ENCODE measurements at regions not wholly inside any gene's neighbourhood (a gene's known extent, or its start where the extent isn't known, plus 50 kb on each side); places are given as distances from the start of the nearest gene placed in this dataset.
"Not testable (repeated sequence)": the region's sequence is repeated elsewhere in the genome, so short reads cannot be mapped to it uniquely, and the experiment has no call there.

DNA sequence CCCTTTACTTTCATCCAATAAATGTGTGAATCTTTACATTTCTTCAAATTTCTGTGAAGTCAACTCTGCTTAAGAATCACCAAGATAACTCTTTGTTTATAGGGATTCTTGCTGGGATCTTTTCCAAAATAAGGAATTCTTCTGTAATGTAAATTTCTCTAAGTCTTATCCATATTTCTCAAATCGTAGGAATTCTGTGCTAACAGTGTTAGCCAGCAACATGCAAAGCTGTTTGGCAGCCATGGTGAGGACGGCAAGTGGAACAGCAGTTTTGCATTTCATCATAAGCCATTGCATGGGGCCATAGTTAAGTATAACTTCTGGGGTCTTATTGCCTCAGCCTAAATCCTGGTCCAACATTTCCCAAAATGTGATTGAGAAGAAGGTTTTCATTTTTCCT is 310.5 kb upstream of the PRR16 start:
- no peak for DNase-seq

DNA sequence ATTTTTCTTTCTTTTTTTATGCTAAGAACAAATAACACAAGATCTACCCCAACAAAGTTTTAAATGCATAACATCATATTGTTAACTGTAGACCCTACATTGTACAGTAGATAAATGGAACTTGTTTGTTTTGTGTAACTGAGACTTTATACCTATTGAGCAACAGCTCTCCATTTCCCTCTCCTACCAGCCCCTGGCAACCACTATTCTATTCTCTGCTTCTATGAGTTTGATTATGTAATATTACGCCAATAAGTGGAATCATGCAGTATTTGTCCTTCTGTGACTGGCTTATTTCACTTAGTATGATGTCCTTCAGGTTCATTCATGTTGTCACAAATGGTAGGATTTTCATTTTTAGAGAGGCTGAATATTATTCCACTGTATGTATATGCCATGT is 308.2 kb upstream of the PRR16 start:
- DNase-seq: no peak

DNA sequence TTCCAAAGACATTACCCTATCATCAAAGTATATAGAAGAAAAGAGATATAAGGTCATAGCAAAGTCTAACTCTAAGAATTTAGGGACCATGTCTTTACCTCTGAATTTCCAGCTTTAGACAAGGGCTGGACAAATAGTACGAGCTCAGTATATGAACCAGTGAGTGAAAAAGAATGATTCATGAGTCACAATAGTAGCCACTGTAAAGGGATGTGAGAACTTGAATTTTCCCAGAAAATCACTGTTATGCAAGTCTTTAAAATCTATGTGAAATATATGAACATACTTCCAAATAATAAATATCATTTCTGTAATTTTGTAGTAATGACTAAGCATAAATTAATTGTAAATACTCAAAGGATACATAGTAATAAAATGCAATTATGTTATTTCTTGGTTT is 305.9 kb upstream of the PRR16 start:
- no peak for DNase-seq

DNA sequence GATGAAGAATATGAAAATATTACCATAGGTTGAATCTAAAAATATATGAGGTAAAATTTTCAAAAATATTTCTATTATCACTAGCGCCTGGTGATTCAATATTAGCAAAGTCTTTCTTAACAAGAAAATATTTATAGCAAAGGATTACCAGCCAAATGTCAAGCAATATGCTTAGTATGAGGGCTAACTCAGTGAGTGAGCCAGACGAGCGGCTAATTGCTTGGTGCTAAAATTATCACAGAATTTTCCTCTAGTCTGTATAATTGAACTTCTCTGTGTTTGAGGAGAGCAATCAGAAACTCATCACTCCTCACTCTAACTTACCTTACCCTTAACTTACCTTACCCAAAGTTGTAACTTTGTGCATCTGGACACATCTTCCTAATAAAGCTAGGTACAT is 304.9 kb upstream of the PRR16 start:
- DNase-seq: no peak

DNA sequence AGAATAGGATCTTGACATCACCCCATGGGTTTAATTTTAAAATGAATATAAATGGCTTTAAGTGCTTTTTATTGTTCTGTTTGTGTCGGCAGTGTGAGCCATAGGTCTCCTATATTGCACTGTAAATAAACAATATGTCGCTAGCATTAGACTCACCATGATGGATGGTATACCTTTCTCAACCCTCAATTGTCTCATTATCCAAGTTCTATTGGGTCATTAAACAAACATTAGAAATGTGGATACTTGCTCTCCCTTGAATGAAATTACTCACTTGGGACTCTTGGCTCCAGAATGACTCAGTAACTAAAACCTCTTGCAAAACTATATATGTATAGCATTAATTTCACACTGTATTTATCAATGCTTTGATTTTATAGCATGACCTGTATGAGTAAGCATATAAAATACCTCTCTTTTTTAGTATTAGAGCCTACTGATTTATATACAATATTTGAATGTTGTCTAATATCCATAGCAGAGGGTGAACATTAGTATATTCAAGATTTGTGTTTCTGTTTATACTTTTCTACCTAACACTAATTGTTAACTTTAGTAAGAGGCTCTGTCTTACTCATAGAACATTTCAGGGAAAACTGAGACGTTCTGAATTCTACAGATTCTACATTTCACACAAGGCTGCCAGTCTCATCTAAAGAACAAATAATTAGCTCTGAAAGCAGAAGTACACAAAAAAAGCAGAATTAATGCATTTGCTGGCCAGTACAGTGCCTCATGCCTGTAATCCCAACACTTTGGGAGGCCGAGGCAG is 303.8 kb upstream of the PRR16 start:
- no peak for DNase-seq

DNA sequence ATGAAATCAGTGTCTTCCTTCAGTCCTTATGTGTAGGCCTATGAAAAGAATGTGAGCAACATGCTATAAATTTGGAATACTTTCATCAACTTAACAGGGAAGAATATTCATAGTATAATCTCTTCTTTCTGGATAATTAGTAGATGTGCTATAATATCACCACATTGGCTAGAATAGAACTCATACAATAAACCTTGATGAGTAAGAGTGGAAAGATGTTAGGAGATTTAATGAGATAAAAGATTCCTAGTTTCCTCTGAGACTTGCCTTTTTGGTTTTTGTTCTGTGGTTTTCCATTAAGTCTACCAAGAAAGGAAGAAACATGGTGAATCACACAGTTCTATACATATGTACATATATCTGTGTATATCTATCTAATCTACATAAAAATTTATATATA is 301.8 kb upstream of the PRR16 start:
- DNase-seq: no peak

DNA sequence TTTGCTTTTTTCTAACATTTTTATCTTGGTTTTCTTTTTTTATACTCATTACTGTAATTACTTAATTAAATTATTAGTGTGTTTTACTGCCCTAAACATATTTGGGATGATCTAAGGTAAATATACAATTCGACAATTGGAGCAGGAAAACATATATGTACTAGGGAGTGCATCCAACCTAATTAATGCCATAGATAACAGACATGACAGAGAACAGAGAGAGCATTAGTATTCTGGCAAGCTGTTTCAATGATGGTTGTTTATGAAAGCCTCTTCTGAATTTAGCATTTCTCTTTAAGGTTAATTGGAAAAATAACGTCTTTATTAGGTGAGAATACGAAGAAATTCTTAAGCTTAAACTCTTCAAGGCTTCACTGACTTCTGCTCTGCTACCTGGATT is 300.1 kb upstream of the PRR16 start:
- no peak for DNase-seq

DNA sequence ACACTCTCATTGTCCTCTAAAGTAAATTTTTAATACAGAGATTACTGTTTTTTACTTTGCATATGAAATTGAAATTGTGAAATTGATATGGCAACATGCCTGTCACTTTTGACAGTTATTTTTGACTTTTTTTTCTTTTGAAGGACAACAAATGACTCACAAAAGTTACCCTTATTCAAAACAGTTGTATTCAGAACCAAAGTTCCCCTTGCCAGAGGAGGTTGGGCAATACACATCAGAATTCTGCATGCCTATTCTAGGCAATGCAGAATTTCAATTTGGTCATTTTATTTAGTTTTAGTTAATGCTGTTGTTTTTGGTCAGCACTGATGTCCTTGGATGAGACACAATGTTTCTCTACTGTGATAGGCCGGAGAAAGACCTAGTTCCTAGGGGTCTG is 299.1 kb upstream of the PRR16 start:
- no peak for DNase-seq

DNA sequence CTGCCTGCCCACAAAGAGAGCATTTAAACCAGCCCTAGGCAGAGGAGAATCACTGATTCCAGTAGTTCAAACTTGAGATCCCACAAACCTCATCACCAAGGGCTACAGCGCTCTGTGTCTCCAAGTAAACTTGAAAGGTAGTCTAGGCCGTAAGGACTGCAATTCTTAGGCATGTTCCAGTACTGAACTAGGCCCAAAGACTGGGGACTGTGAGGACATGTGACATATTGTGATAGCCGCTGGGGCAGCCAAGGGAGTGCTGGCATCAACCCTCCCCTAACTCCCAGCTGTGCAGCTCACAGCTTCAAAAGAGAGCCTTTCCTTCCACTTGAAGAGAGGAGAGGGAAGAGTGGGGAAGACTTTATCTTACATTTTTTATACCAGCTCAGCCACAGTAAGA is 291.0 kb upstream of the PRR16 start:
- DNase-seq: no peak

DNA sequence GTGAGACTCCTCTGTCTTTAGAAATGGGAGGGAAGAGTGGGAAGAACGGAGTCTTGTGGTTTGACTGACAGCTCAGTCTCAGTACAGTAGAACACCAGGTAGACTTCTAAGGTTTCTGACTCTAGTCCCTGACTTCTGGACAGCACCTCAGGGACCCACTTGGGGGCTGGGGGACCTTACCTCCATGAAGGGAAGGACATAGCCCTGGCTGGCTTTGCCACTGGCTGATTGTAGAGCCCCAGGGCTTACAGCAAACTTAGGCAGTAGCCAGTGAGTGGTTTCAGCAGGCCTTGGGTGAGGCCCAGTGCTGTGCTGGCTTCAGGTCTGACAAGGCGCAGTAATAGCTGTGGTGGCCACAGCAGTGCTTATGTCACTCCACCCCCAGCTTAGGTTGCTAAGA is 290.0 kb upstream of the PRR16 start:
- DNase-seq: no peak

DNA sequence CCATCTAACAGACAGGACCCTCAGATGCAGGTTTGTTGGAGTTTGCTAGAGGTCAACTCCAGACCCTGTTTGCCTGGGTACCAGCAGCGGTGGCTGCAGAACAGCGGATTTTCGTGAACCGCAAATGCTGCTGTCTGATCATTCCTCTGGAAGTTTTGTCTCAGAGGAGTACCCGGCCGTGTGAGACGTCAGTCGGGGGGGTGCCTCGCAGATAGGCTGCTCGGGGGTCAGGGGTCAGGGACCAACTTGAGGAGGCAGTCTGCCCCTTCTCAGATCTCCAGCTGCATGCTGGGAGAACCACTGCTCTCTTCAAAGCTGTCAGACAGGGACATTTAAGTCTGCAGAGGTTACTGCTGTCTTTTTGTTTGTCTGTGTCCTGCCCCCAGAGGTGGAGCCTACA is 282.9 kb upstream of the PRR16 start:
- not testable (repeated sequence) for DNase-seq

DNA sequence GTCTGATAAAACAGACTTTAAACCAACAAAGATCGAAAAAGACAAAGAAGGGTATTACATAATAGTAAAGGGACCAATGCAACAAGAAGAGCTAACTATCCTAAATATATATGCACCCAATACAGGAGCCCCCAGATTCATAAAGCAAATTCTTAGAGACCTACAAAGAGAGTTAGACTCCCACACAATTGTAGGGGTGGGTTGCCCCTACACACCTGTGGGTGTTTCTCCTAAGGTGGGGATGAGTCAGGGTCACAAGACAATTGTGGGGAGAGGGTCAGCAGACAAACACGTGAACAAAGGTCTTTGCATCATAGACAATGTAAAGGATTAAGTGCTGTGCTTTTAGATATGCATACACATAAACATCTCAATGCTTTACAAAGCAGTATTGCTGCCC is 269.4 kb upstream of the PRR16 start:
- DNase-seq: not testable (repeated sequence)

DNA sequence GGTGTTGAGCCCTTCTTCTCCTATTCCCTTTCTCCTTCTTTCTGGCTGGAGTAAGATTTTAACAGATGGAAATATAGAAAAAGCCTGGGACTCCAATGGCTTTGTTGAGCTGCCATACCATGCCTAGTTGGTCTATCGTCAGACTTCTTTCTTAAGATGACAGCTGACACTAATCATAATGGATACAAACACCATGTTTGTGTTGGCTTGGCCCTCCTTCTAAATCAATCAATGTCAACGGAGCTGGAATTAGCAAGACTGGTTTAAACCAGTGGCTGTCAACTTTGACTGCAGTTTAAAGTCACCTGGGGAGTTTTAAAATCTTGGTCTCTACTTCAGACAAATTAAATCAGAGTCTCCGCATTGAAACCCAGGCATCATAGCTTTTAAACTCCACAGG is 264.5 kb upstream of the PRR16 start:
- no peak for DNase-seq

DNA sequence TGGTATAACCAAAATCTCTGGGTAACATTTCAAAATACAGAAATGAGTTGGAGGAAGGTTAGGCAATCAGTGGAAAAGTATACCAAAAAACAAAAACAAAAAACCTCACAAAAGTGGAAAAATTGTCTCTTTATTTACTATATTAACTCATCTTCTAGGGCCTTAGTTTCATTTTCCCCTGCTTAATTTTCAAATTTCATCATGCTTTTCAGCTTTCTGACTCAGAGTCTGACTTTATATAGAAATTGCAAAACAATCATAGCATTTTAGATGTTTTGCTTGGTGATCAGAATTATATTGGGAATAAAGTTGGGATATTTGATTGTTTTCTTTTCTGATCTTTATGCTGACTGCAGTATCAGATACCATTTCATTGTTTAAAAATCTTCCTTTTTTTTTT is 257.0 kb upstream of the PRR16 start:
- no peak for DNase-seq

DNA sequence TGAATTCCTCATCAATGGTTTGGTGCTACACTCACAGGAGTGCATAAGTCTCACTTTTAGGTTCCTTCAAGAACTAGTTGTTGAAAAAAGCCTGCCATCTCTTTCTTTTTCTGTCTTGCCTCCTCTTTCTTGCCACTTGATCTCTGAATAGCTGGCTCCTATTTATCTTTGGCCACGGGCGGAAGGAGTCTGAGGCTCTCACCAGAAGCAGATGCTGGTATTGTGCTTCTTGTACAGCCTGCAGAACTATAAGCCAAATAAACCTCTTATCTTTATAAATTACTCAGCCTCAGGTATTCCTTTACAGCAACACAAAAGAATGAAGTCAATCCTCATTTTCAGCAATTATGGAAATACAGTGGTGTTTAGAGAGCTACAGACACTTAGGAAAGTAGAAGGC is 247.1 kb upstream of the PRR16 start:
- DNase-seq: no peak

DNA sequence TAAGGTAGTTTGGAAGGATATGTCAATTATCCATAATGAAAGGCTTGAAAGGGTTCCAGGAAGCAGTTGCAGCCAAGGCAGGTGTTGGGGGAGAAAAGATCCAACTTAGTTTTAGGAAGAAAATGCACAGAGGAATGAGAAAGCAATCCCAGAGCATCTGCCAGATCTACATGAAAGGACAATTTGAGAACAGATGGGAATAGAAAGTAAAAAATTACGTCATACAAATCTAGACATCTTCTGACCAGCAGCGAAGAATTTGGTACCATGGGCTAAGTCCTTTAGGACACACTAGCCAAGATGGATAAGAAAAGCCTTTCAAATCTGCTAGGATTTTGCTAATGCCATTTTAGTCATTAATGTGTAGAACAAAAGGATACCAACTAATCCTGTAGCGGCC is 244.1 kb upstream of the PRR16 start:
- no peak for DNase-seq

DNA sequence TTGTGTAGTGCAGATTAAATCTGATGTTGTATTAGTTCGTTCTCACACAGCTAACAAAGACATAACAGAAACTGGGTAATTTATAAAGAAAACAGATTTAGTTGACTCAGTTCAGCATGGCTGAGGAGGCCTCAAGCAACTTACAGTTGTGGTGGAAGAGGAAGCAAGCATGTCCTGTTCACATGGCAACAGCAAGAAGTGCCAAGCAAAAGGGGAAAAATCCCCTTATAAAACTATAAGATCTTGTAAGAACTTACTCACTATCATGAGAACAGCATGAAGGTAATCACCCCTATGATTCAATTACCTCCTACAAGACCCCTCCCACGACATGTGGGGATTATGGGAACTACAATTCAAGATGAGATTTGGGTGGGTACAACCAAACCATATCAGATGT is 238.6 kb upstream of the PRR16 start:
- no peak for DNase-seq

DNA sequence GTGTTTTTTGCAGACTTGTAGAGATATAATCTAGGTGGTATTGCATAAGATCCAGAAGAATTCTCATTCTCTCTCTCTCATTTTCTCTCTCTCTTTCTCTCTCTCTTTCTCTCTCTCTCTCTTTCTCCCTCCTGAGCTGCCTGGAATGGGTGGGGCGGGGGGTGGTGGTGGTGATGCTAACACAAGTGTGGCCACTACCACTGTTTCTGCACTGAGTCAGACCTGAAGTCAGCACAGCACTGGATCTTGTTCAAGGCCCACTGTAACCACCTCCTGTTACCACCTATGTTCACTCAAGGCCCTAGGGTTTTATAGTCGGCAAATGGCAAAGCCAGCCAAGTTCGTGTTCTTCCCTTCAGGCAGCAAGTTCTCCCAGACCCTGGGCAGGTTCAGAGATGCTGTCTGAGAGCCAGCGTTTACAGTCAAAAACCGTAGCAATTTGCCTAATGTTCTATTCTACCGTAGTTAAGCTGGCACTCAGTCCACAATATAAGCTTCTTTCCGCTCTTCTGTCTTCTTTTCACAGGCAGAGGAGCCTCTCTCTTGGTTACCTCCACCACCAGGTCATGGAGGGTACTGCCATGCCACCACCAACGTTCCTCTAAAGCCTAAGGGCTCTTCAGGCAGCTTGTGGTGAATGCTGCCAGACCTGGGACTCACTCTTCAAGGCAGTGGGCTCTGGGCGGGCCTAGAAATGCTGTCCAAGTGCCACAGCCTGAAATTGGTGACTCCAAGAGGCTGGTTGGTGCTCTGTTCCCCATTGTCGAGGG is 235.7 kb upstream of the PRR16 start:
- no peak for DNase-seq

DNA sequence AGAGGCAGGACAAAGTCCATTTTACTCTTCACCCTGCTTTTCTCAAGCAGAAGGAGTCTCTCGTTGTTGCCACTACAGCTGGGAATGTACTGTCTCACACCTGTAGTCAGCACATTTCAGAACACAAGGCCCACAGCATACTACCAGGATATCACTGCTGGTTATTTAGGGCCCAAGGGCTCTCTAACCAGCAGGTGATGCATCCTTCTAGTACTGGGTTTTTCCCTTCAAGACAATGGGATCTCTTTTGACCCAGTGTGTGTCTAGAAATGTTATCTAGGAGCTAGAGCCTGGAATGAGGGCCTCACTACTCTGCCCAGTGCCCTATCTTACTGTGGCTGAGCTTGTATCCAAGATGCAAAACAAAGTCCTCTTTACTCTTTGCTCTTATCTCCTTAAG is 235.1 kb upstream of the PRR16 start:
- DNase-seq: no peak

DNA sequence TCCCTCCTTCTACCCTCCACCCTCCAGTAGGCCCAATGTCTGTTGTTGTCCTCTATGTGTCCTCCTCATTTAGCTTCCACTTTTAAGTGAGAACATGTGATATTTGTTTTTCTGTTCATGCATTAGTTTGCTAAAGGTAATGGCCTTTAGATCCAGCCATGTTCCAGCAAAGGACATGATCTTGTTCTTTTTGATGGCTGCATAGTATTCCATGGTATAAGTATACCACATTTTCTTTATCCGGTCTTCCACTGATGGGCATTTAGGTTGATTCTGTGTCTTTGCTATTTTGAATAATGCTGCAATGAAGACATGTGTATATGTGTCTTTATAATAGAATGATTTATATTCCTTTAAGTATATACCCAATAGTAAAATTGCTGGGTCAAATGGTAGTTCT is 232.5 kb upstream of the PRR16 start:
- no peak for DNase-seq

DNA sequence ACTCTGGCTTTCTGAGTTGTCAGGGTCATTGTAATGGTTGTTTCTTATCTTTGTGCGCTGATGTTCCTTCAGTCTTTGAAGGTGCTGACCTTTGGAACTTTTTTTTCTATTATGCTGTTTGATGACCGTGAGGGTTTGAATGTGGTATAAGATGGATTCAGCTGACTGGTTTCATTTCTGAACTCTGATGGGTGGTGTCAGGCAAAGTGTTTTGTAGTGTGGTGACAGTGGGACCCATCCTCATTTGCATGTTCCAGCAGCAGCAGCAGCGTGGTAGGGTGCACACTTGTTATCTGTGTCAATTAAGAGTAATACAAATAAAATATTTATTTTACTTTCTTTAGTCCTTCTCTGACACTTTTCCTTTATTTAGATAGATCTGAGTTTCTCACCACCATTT is 227.7 kb upstream of the PRR16 start:
- no peak for DNase-seq

DNA sequence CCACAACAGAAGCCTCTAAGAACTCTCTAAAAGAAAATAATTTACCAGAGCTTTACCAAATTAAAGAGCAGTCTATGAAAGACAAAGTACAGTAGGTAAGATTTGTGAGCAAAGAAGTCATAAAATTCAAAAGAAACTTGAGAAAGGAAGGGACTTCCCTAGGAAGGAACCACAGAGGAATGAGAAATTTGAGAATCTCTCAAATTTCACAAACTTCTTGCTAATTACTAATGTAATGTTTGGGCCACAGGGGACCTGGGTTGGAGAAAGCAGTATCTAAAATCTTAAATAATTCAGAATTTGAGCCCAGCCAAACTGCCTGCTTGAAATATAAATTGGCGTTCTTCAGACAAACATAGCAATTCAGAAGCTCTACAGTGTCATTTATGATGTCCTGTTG is 225.0 kb upstream of the PRR16 start:
- no peak for DNase-seq

DNA sequence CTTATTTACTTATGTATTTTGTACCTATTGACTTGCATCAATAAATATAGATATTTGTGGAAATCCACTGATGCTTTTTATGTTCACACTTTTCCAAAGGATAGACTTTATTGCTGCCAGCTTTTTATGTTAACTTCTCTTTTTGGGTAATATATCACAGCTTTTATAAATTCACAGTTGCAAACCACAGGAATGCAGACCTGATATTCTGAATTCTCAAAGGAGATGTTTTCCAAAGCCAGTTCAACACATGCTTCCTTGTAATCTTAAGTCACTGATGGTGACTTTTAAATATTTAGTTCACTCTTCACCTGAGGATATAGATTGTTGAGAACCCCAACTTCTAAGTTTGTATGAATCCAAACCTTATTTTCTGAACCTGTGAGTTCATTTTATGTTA is 223.4 kb upstream of the PRR16 start:
- no peak for DNase-seq

DNA sequence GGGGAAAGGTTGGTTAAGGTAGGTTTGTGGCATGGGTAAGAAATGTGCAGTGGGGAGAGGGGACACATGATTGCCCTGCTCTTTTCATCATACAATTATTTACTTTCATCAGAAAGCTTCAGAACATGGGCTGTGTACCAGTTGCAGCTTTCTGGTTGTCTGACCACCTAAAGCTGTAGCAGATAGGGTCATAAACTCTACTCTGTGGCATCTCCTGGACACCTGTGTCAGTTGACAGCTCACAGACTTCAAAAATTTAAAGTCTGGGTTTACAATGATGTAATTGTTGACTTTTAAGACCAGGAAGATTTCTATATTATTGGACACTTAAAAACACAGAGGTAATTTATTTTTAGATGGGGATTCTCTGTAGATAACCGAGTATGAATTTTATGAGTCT is 222.7 kb upstream of the PRR16 start:
- DNase-seq: no peak

DNA sequence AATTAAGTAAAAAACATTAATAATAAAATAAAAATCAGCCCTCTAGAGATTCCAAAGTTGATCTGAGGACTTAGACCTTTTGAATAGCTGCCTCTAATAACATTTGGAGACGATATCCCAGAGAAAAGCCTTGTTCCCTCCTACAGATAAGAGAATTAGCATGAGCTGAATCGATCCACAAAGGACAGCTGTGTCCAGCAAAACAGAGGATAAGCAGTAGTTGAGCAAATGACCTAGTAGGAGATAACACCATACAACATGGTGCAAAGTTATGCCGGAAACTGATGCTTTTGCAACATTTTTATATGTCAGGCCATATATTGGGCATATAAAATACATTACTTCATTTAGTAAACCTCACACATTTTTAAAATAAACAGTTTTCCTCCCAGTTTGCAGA is 212.2 kb upstream of the PRR16 start:
- no peak for DNase-seq

Data from NCI-H510A (cell line).